Activated T-cell treated with anti-CD3 and anti-CD28 coated beads, Interleukin-2, amount 50 U/mL, for 72 hours (primary cell): ENCODE measurements at regions not wholly inside any gene's neighbourhood (a gene's known extent, or its start where the extent isn't known, plus 50 kb on each side); places are given as distances from the start of the nearest gene placed in this dataset.
A peak's percentile ranks its signal among the peaks of the same experiment; 100 is the strongest.

Experiments
- ATAC-seq, 2 donors: fragments of 150-1000 bp; cut with Tn5 transposase; replicated peaks in 1 of 2; 2 replicates each; pipeline ENCODE4 v1.10.0; 2021; ENCODE audit warnings: moderate library complexity in 2 of 2, mild to moderate bottlenecking in 1 of 2
- DNase-seq, 2 donors: peaks; one replicate each; pipeline ENCODE4 v3.0.0; 2021 to 2022; ENCODE audit warnings: mixed read lengths in 1 of 2
- H3K27ac Mint-ChIP-seq: one replicate; pipeline ENCODE4 v1.8.0; 2022; ENCODE audit warnings: mild to moderate bottlenecking, moderate library complexity, mixed read lengths
- H3K27me3 Mint-ChIP-seq: one replicate; pipeline ENCODE4 v1.8.0; 2022; ENCODE audit warnings: low read depth, mixed read lengths
- H3K36me3 Mint-ChIP-seq, 2 donors: one replicate each; pipeline ENCODE4 v1.8.0; 2022; ENCODE audit warnings: mixed read lengths in 2 of 2, mild to moderate bottlenecking in 1 of 2; ENCODE audit not compliant: insufficient read depth in 2 of 2
- H3K4me1 Mint-ChIP-seq: one replicate; pipeline ENCODE4 v1.8.0; 2022; ENCODE audit warnings: low read depth, mixed read lengths
- H3K4me3 Mint-ChIP-seq, 2 donors: one replicate each; pipeline ENCODE4 v1.8.0; 2022; ENCODE audit warnings: mild to moderate bottlenecking in 2 of 2, mixed read lengths in 2 of 2, moderate library complexity in 2 of 2
- H3K9me3 Mint-ChIP-seq, 2 donors: one replicate each; pipeline ENCODE4 v1.8.0; 2022; ENCODE audit warnings: mixed read lengths in 2 of 2

- no peak for ATAC-seq
- Mint-ChIP-seq H3K27me3 (no peaks in the 10 kb centered on the region), H3K4me3 (no peak overlapping the region), H3K36me3 (no peaks in the 10 kb centered on the region), H3K9me3 (no peaks in the 10 kb centered on the region), H3K27ac (no peak overlapping the region), H3K4me1 (no peaks in the 10 kb centered on the region)
- no peak for DNase-seq
Observed at GRCh38 chr3:59118928-59119327, 69.1 kb upstream of the CFAP20DC start.

- no peak overlapping the region for H3K27ac Mint-ChIP-seq
- no peak overlapping the region for H3K4me3 Mint-ChIP-seq
- peaks cover 5% of the 10 kb centered on the region for H3K27me3 Mint-ChIP-seq
- DNase-seq (no peak), ATAC-seq (no peak)
- H3K36me3 Mint-ChIP-seq: no peaks in the 10 kb centered on the region
- no peaks in the 10 kb centered on the region for H3K9me3 Mint-ChIP-seq
- H3K4me1 Mint-ChIP-seq: no peaks in the 10 kb centered on the region
Observed at GRCh38 chr3:59117396-59117795, 67.6 kb upstream of the CFAP20DC start.

GRCh38 chr3:59116233-59116537 lies 66.4 kb upstream of the CFAP20DC start:
- Mint-ChIP-seq H3K4me3 (peak overlapping the region in 1 of 2 donors; percentile 21), H3K36me3 (no peaks in the 10 kb centered on the region), H3K4me1 (no peaks in the 10 kb centered on the region), H3K27me3 (peaks cover 5% of the 10 kb centered on the region), H3K27ac (no peak overlapping the region), H3K9me3 (no peaks in the 10 kb centered on the region)
- ATAC-seq: no peak
- no peak for DNase-seq

GRCh38 chr3:59115364-59116232 lies 65.8 kb upstream of the CFAP20DC start:
- DNase-seq (no peak), ATAC-seq (no peak)
- Mint-ChIP-seq H3K36me3 (no peaks in the 10 kb centered on the region), H3K27ac (no peak overlapping the region), H3K27me3 (peaks cover 5% of the 10 kb centered on the region), H3K4me3 (peak overlapping the region in 1 of 2 donors; percentile 21), H3K4me1 (no peaks in the 10 kb centered on the region), H3K9me3 (no peaks in the 10 kb centered on the region)

- Mint-ChIP-seq H3K36me3 (no peaks in the 10 kb centered on the region), H3K4me1 (no peaks in the 10 kb centered on the region), H3K9me3 (no peaks in the 10 kb centered on the region), H3K27me3 (peaks cover 10% of the 10 kb centered on the region), H3K27ac (no peak overlapping the region), H3K4me3 (no peak overlapping the region)
- ATAC-seq (no peak), DNase-seq (no peak)
Observed at GRCh38 chr3:59107856-59108815, 58.3 kb upstream of the CFAP20DC start.

- H3K27ac Mint-ChIP-seq: no peak overlapping the region
- DNase-seq (no peak), ATAC-seq (no peak)
- no peaks in the 10 kb centered on the region for H3K9me3 Mint-ChIP-seq
- H3K4me3 Mint-ChIP-seq: no peak overlapping the region
- H3K36me3 Mint-ChIP-seq: no peaks in the 10 kb centered on the region
- H3K27me3 Mint-ChIP-seq: peaks cover 8% of the 10 kb centered on the region
- H3K4me1 Mint-ChIP-seq: no peaks in the 10 kb centered on the region
Observed at GRCh38 chr3:59106085-59106648, 56.3 kb upstream of the CFAP20DC start.

GRCh38 chr3:59103552-59103951 lies 53.7 kb upstream of the CFAP20DC start:
- DNase-seq: no peak
- H3K4me1 Mint-ChIP-seq: no peaks in the 10 kb centered on the region
- no peak overlapping the region for H3K27ac Mint-ChIP-seq
- no peak for ATAC-seq
- H3K36me3 Mint-ChIP-seq: no peaks in the 10 kb centered on the region
- peaks cover 0 to 3% of the 10 kb centered on the region in 2 donors for H3K9me3 Mint-ChIP-seq
- no peak overlapping the region for H3K4me3 Mint-ChIP-seq
- peaks cover 10% of the 10 kb centered on the region for H3K27me3 Mint-ChIP-seq

GRCh38 chr3:59101231-59101736 lies 51.5 kb upstream of the CFAP20DC start:
- peaks cover 9 to 10% of the 10 kb centered on the region in 2 donors for H3K9me3 Mint-ChIP-seq
- H3K4me3 Mint-ChIP-seq: no peak overlapping the region
- DNase-seq (no peak), ATAC-seq (no peak)
- H3K27ac Mint-ChIP-seq: no peak overlapping the region
- no peaks in the 10 kb centered on the region for H3K4me1 Mint-ChIP-seq
- H3K27me3 Mint-ChIP-seq: peaks cover 8% of the 10 kb centered on the region
- peaks cover 0 to 2% of the 10 kb centered on the region in 2 donors for H3K36me3 Mint-ChIP-seq
